H9 (cell line): ENCODE measurements at regions not wholly inside any gene's neighbourhood (a gene's known extent, or its start where the extent isn't known, plus 50 kb on each side); places are given as distances from the start of the nearest gene placed in this dataset.

Source experiments
- DNase-seq: peaks from one replicate; pipeline ENCODE4 v3.0.0-alpha.2; 2017
- H2AFZ ChIP-seq: one replicate; pipeline ENCODE4 v1.6.1; 2013; ENCODE audit warnings: mild to moderate bottlenecking, low read length, control low read depth, moderate library complexity
- H2AK5ac ChIP-seq: 2 replicates; pipeline ENCODE4 v1.6.1; 2013; ENCODE audit warnings: low read length, control low read depth, mixed read lengths; ENCODE audit not compliant: insufficient read length
- H2BK120ac ChIP-seq: one replicate; pipeline ENCODE4 v1.6.1; 2013; ENCODE audit warnings: low read depth, mild to moderate bottlenecking, low read length, control low read depth, inconsistent platforms; ENCODE audit not compliant: poor library complexity, severe bottlenecking
- H2BK12ac ChIP-seq: 2 replicates; pipeline ENCODE4 v1.6.1; 2013; ENCODE audit warnings: low read length, control low read depth, mixed read lengths, low read depth; ENCODE audit not compliant: insufficient read length
- H2BK15ac ChIP-seq: 2 replicates; pipeline ENCODE4 v1.6.1; 2013; ENCODE audit warnings: low read depth, low read length, control low read depth
- H2BK20ac ChIP-seq: one replicate; pipeline ENCODE4 v1.6.1; 2013; ENCODE audit warnings: low read depth, mild to moderate bottlenecking, low read length, control low read depth, inconsistent platforms; ENCODE audit not compliant: poor library complexity, severe bottlenecking
- H2BK5ac ChIP-seq: 2 replicates; pipeline ENCODE4 v1.6.1; 2013; ENCODE audit warnings: low read length, control low read depth, mixed read lengths; ENCODE audit not compliant: insufficient read length
- H3K14ac ChIP-seq: 2 replicates; pipeline ENCODE4 v1.6.1; 2013; ENCODE audit warnings: low read length, control low read depth; ENCODE audit not compliant: insufficient read depth
- H3K18ac ChIP-seq: 2 replicates; pipeline ENCODE4 v1.6.1; 2013; ENCODE audit warnings: low read depth, mild to moderate bottlenecking, mixed read lengths, low read length, control low read depth; ENCODE audit not compliant: insufficient read length
- H3K23ac ChIP-seq: 2 replicates; pipeline ENCODE4 v1.6.1; 2013; ENCODE audit warnings: low read length, control low read depth, mixed read lengths, low read depth; ENCODE audit not compliant: insufficient read length
- H3K23me2 ChIP-seq: 2 replicates; pipeline ENCODE4 v1.6.1; 2013; ENCODE audit warnings: low read depth, mild to moderate bottlenecking, mixed read lengths, low read length, control low read depth; ENCODE audit not compliant: insufficient read length, poor library complexity, severe bottlenecking
- H3K27ac ChIP-seq: 2 replicates; pipeline ENCODE4 v1.5.1; 2013; ENCODE audit warnings: low read length, control low read depth, mixed read lengths, low read depth; ENCODE audit not compliant: insufficient read length
- H3K27me3 ChIP-seq: 2 replicates; pipeline ENCODE4 v1.6.1; 2013; ENCODE audit warnings: low read length, control low read depth, inconsistent platforms; ENCODE audit not compliant: insufficient read depth
- H3K4ac ChIP-seq: 2 replicates; pipeline ENCODE4 v1.6.1; 2013; ENCODE audit warnings: low read depth, mild to moderate bottlenecking, control low read depth, inconsistent platforms, low read length, moderate library complexity
- H3K4me1 ChIP-seq: 2 replicates; pipeline ENCODE4 v1.6.1; 2013; ENCODE audit warnings: low read length, control low read depth, inconsistent platforms; ENCODE audit not compliant: insufficient read depth
- H3K4me2 ChIP-seq: 2 replicates; pipeline ENCODE4 v1.6.1; 2013; ENCODE audit warnings: low read length, control low read depth, mixed read lengths; ENCODE audit not compliant: insufficient read length, insufficient read depth
- H3K56ac ChIP-seq: 2 replicates; pipeline ENCODE4 v1.6.1; 2013; ENCODE audit warnings: low read depth, mild to moderate bottlenecking, mixed read lengths, low read length, control low read depth; ENCODE audit not compliant: insufficient read length
- H3K79me1 ChIP-seq: 2 replicates; pipeline ENCODE4 v1.6.1; 2013; ENCODE audit warnings: low read depth, mild to moderate bottlenecking, moderate library complexity, low read length, control low read depth, inconsistent platforms; ENCODE audit not compliant: insufficient read depth, poor library complexity, severe bottlenecking
- H3K79me2 ChIP-seq: 2 replicates; pipeline ENCODE4 v1.6.1; 2013; ENCODE audit warnings: low read length, control low read depth, inconsistent platforms; ENCODE audit not compliant: insufficient read depth
- H3K9ac ChIP-seq: 2 replicates; pipeline ENCODE4 v1.6.1; 2013; ENCODE audit warnings: low read length, control low read depth, mixed read lengths; ENCODE audit not compliant: insufficient read length; ENCODE audit errors: extremely low read depth
- H3K9me3 ChIP-seq: one replicate; pipeline ENCODE4 v1.6.1; 2013; ENCODE audit warnings: low read depth, low read length, inconsistent platforms; ENCODE audit not compliant: control insufficient read depth
- H3T11ph ChIP-seq: one replicate; pipeline ENCODE4 v1.6.1; 2013; ENCODE audit warnings: mild to moderate bottlenecking, low read length, control low read depth, inconsistent platforms
- H4K20me1 ChIP-seq: one replicate; pipeline ENCODE4 v1.6.1; 2013; ENCODE audit not compliant: control insufficient read depth, insufficient read length, insufficient read depth
- H4K5ac ChIP-seq: 2 replicates; pipeline ENCODE4 v1.6.1; 2013; ENCODE audit warnings: low read depth, mild to moderate bottlenecking, mixed read lengths, low read length, control low read depth; ENCODE audit not compliant: insufficient read length
- H4K8ac ChIP-seq: replicated peaks from 2 replicates; pipeline ENCODE4 v1.6.1; 2013; ENCODE audit warnings: low read length, control low read depth, mixed read lengths, low read depth; ENCODE audit not compliant: insufficient read length
- H4K91ac ChIP-seq: 2 replicates; pipeline ENCODE4 v1.6.1; 2013; ENCODE audit warnings: low read depth, mild to moderate bottlenecking, moderate library complexity, mixed read lengths, low read length, control low read depth; ENCODE audit not compliant: insufficient read length
- H3K27ac Mint-ChIP-seq, 3 experiments: 2 replicates in 2 of 3; 3 replicates in 1 of 3; pipeline ENCODE4 v1.8.0; 2020 to 2021; ENCODE audit warnings: mixed read lengths in 3 of 3, mild to moderate bottlenecking in 1 of 3, moderate library complexity in 1 of 3
- H3K27me3 Mint-ChIP-seq: 2 replicates; pipeline ENCODE4 v1.8.0; 2021; ENCODE audit warnings: low read depth, mild to moderate bottlenecking, moderate library complexity, mixed read lengths
- H3K36me3 Mint-ChIP-seq, 3 experiments: 2 replicates in 2 of 3; 3 replicates in 1 of 3; pipeline ENCODE4 v1.8.0; 2020 to 2021; ENCODE audit warnings: low read depth in 3 of 3, mixed read lengths in 3 of 3; ENCODE audit not compliant: insufficient read depth in 1 of 3
- H3K4me1 Mint-ChIP-seq, 2 experiments: 2 replicates each; pipeline ENCODE4 v1.8.0; 2020; ENCODE audit warnings: mixed read lengths in 2 of 2
- H3K4me3 Mint-ChIP-seq, 2 experiments: 2 replicates in 1 of 2; 3 replicates in 1 of 2; pipeline ENCODE4 v1.8.0; 2020 to 2021; ENCODE audit warnings: mild to moderate bottlenecking in 2 of 2, mixed read lengths in 2 of 2, moderate library complexity in 1 of 2
- H3K9me3 Mint-ChIP-seq, 2 experiments: 2 replicates in 1 of 2; 3 replicates in 1 of 2; pipeline ENCODE4 v1.8.0; 2020; ENCODE audit warnings: mild to moderate bottlenecking in 2 of 2, mixed read lengths in 2 of 2, moderate library complexity in 1 of 2
- CTCF ChIP-seq: fragments of 200-600 bp; sonication (generic); conservative IDR thresholded peaks from 3 replicates; pipeline ENCODE4 v1.8.0; 2021; ENCODE audit warnings: antibody characterized with exemption, mild to moderate bottlenecking
- WGBS: extraction: QIAGEN DNeasy Blood & Tissue Kit; methylation state at CpG from one replicate; pipeline ENCODE4 v1.1.7; 2013; ENCODE audit warnings: missing lambda C conversion rate, low lambda C conversion rate, mixed read lengths; ENCODE audit not compliant: insufficient read length; ENCODE audit errors: extremely low coverage; 5-methylcytosine and 5-hydroxymethylcytosine counted together

GRCh38 chr2:216932863-216933548 lies 73.1 kb upstream of the TNP1 start:
- no peak overlapping the region for H4K91ac ChIP-seq
- H3K4me1 ChIP-seq = no peaks in the 10 kb centered on the region
- Mint-ChIP-seq H3K27me3 (peaks cover 4% of the 10 kb centered on the region), H3K4me1 (peaks cover 8 to 11% of the 10 kb centered on the region in 2 experiments), H3K9me3 (peaks cover 4% of the 10 kb centered on the region in 2 experiments; a peak in 4 of 5 replicates), H3K4me3 (no peak overlapping the region), H3K27ac (no peak overlapping the region; a peak in 2 of 7 replicates), H3K36me3 (no peaks in the 10 kb centered on the region)
- no peak overlapping the region for H3K4me2 ChIP-seq
- no peak overlapping the region for H2BK12ac ChIP-seq
- H2BK5ac ChIP-seq = no peak overlapping the region
- H2BK20ac ChIP-seq = no peak overlapping the region
- no peak for DNase-seq
- no peaks in the 10 kb centered on the region for H3K23me2 ChIP-seq
- no peaks in the 10 kb centered on the region for H4K20me1 ChIP-seq
- H3K9me3 ChIP-seq = no peaks in the 10 kb centered on the region
- no peak overlapping the region for H4K5ac ChIP-seq
- no peak overlapping the region for H2BK15ac ChIP-seq
- no peak overlapping the region for H3K27ac ChIP-seq
- no peak overlapping the region for H3K18ac ChIP-seq
- no peak for TF ChIP-seq CTCF
- H2BK120ac ChIP-seq = no peak overlapping the region
- no peaks in the 10 kb centered on the region for H3K27me3 ChIP-seq
- H3K14ac ChIP-seq = no peak overlapping the region
- no CpG with 5 or more reads among the region's 12 CpGs for WGBS
- H3K79me1 ChIP-seq = no peaks in the 10 kb centered on the region
- no peak overlapping the region for H2AFZ ChIP-seq
- H3K9ac ChIP-seq = no peak overlapping the region
- no peak overlapping the region for H3K23ac ChIP-seq
- H2AK5ac ChIP-seq = no peak overlapping the region
- no peak overlapping the region for H3K56ac ChIP-seq
- H4K8ac ChIP-seq = no peak overlapping the region
- H3T11ph ChIP-seq = no peak overlapping the region
- H3K4ac ChIP-seq = no peak overlapping the region
- no peaks in the 10 kb centered on the region for H3K79me2 ChIP-seq
